ENCODE measurements at regions not wholly inside any gene's neighbourhood (a gene's known extent, or its start where the extent isn't known, plus 50 kb on each side); places are given as distances from the start of the nearest gene placed in this dataset.
"Not testable (repeated sequence)": the region's sequence is repeated elsewhere in the genome, so short reads cannot be mapped to it uniquely, and the experiment has no call there.

GRCh38 chr14:87312169-87312893 is 680.7 kb downstream of the GALC start:
- no peak for DNase-seq (ENCODE audit: low read depth in 3 of 3)

GRCh38 chr14:87309557-87309956 is 683.4 kb downstream of the GALC start:
- no peak for DNase-seq (ENCODE audit: low read depth in 3 of 3)

GRCh38 chr14:87306409-87307168 is 686.4 kb downstream of the GALC start:
- DNase-seq (ENCODE audit: low read depth in 3 of 3): no peak

- DNase-seq (ENCODE audit: low read depth in 3 of 3): no peak
Measured at GRCh38 chr14:87305345-87305744, 687.6 kb downstream of the GALC start.

GRCh38 chr14:87304404-87304803 is 688.6 kb downstream of the GALC start:
- DNase-seq (ENCODE audit: low read depth in 3 of 3): no peak

- no peak for DNase-seq (ENCODE audit: low read depth in 3 of 3)
Measured at GRCh38 chr14:87286826-87287225, 706.2 kb downstream of the GALC start.

- no peak for DNase-seq (ENCODE audit: low read depth in 3 of 3)
Measured at GRCh38 chr14:87286191-87286590, 706.8 kb downstream of the GALC start.

GRCh38 chr14:87285506-87285905 is 707.5 kb downstream of the GALC start:
- DNase-seq (ENCODE audit: low read depth in 3 of 3): no peak

GRCh38 chr14:87283547-87283946 is 709.4 kb downstream of the GALC start:
- no peak for DNase-seq (ENCODE audit: low read depth in 3 of 3)

- no peak for DNase-seq (ENCODE audit: low read depth in 3 of 3)
Measured at GRCh38 chr14:87282266-87282665, 710.7 kb downstream of the GALC start.

- no peak for DNase-seq (ENCODE audit: low read depth in 3 of 3)
Measured at GRCh38 chr14:87278415-87278814, 714.6 kb downstream of the GALC start.

- DNase-seq (ENCODE audit: low read depth in 3 of 3): no peak
Measured at GRCh38 chr14:87271331-87271730, 721.7 kb downstream of the GALC start.

- no peak for DNase-seq (ENCODE audit: low read depth in 3 of 3)
Measured at GRCh38 chr14:87268997-87269396, 724.0 kb downstream of the GALC start.

GRCh38 chr14:87264796-87265195 is 728.2 kb downstream of the GALC start:
- DNase-seq (ENCODE audit: low read depth in 3 of 3): no peak

GRCh38 chr14:87264272-87264785 is 728.7 kb downstream of the GALC start:
- no peak for DNase-seq (ENCODE audit: low read depth in 3 of 3)

- DNase-seq (ENCODE audit: low read depth in 3 of 3): no peak
Measured at GRCh38 chr14:87261621-87262020, 731.4 kb downstream of the GALC start.

GRCh38 chr14:87260460-87260859 is 732.5 kb downstream of the GALC start:
- DNase-seq (ENCODE audit: low read depth in 3 of 3): no peak

- no peak for DNase-seq (ENCODE audit: low read depth in 3 of 3)
Measured at GRCh38 chr14:87257421-87257820, 735.6 kb downstream of the GALC start.

GRCh38 chr14:87255058-87255457 is 737.9 kb downstream of the GALC start:
- DNase-seq (ENCODE audit: low read depth in 3 of 3): no peak

GRCh38 chr14:87254331-87254874 is 738.6 kb downstream of the GALC start:
- DNase-seq (ENCODE audit: low read depth in 3 of 3): no peak

- DNase-seq (ENCODE audit: low read depth in 3 of 3): not testable (repeated sequence)
Measured at GRCh38 chr14:87253791-87254190, 739.2 kb downstream of the GALC start.

- DNase-seq (ENCODE audit: low read depth in 3 of 3): no peak
Measured at GRCh38 chr14:87252103-87252502, 740.9 kb downstream of the GALC start.

GRCh38 chr14:87251011-87251410 is 742.0 kb downstream of the GALC start:
- DNase-seq (ENCODE audit: low read depth in 3 of 3): no peak

All from stimulated activated CD4-positive, alpha-beta T cell treated with anti-CD3 and anti-CD28 coated beads, TNF-alpha, amount 100 ng/mL, for 48 hours (primary cell).